Neural progenitor cell (in vitro differentiated cells): ENCODE measurements at regions not wholly inside any gene's neighbourhood (a gene's known extent, or its start where the extent isn't known, plus 50 kb on each side); places are given as distances from the start of the nearest gene placed in this dataset.

ENCODE experiments used
- DNase-seq: peaks from one replicate; pipeline ENCODE4 v3.0.0-alpha.2; 2016; ENCODE audit warnings: low spot score
- H2AFZ ChIP-seq: fragments of 200-600 bp; sonication (generic); replicated peaks from 2 replicates; pipeline ENCODE4 v1.6.1; 2016; ENCODE audit warnings: antibody characterized with exemption
- H3F3A ChIP-seq: fragments of 200-600 bp; sonication (generic); 2 replicates; pipeline ENCODE4 v1.6.1; 2016; ENCODE audit warnings: antibody characterized with exemption, low read depth
- H3K27ac ChIP-seq: fragments of 200-600 bp; sonication (generic); 2 replicates; pipeline ENCODE4 v1.5.1; 2016; ENCODE audit warnings: mild to moderate bottlenecking
- H3K27me3 ChIP-seq: fragments of 200-600 bp; sonication (generic); 2 replicates; pipeline ENCODE4 v1.6.1; 2016; ENCODE audit warnings: mild to moderate bottlenecking, moderate library complexity
- H3K36me3 ChIP-seq: fragments of 200-600 bp; sonication (generic); 2 replicates; pipeline ENCODE4 v1.5.1; 2016
- H3K4me1 ChIP-seq: fragments of 200-600 bp; sonication (generic); 2 replicates; pipeline ENCODE4 v1.6.1; 2016; ENCODE audit warnings: mixed run types
- H3K4me2 ChIP-seq: fragments of 200-600 bp; sonication (generic); 2 replicates; pipeline ENCODE4 v1.6.1; 2016
- H3K4me3 ChIP-seq: fragments of 200-600 bp; sonication (generic); 2 replicates; pipeline ENCODE4 v1.5.1; 2016
- H3K79me2 ChIP-seq: fragments of 200-600 bp; sonication (generic); 2 replicates; pipeline ENCODE4 v1.6.1; 2016; ENCODE audit warnings: low read depth
- H3K9ac ChIP-seq: fragments of 200-600 bp; sonication (generic); 2 replicates; pipeline ENCODE4 v1.6.1; 2016
- H3K9me3 ChIP-seq: fragments of 200-600 bp; sonication (generic); 2 replicates; pipeline ENCODE4 v1.5.1; 2016; ENCODE audit warnings: low read depth
- H4K20me1 ChIP-seq: fragments of 200-600 bp; sonication (generic); 2 replicates; pipeline ENCODE4 v1.6.1; 2016; ENCODE audit warnings: low read depth
- H3K27ac Mint-ChIP-seq: 3 replicates; pipeline ENCODE4 v1.8.0; 2021; ENCODE audit warnings: mixed read lengths
- H3K27me3 Mint-ChIP-seq: 2 replicates; pipeline ENCODE4 v1.8.0; 2022; ENCODE audit warnings: low read depth, mild to moderate bottlenecking, inconsistent platforms, moderate library complexity, mixed read lengths; ENCODE audit not compliant: insufficient read depth
- H3K36me3 Mint-ChIP-seq: 3 replicates; pipeline ENCODE4 v1.8.0; 2021; ENCODE audit warnings: mixed read lengths
- H3K4me1 Mint-ChIP-seq: 3 replicates; pipeline ENCODE4 v1.8.0; 2021; ENCODE audit warnings: mixed read lengths
- H3K4me3 Mint-ChIP-seq: 3 replicates; pipeline ENCODE4 v1.8.0; 2021; ENCODE audit warnings: mild to moderate bottlenecking, moderate library complexity, mixed read lengths
- H3K9me3 Mint-ChIP-seq: 3 replicates; pipeline ENCODE4 v1.8.0; 2020; ENCODE audit warnings: mixed read lengths
- CTCF ChIP-seq: fragments of 200-600 bp; sonication (generic); IDR thresholded peaks from 2 replicates; pipeline ENCODE4 v1.5.1; 2017; ENCODE audit warnings: antibody characterized with exemption, mild to moderate bottlenecking
- EZH2 ChIP-seq: fragments of 200-600 bp; sonication (generic); IDR thresholded peaks from 2 replicates; pipeline ENCODE4 v1.6.1; 2017; ENCODE audit warnings: antibody characterized with exemption, mild to moderate bottlenecking, moderate library complexity
- EZH2phosphoT487 ChIP-seq: fragments of 200-600 bp; sonication (generic); IDR thresholded peaks from 2 replicates; pipeline ENCODE4 v1.6.1; 2017; ENCODE audit warnings: antibody characterized with exemption

- Histone ChIP-seq H3K79me2 (no peaks in the 10 kb centered on the region), H3K27me3 (no peaks in the 10 kb centered on the region), H2AFZ (no peak overlapping the region), H4K20me1 (no peaks in the 10 kb centered on the region), H3F3A (no peaks in the 10 kb centered on the region), H3K9ac (no peak overlapping the region), H3K4me1 (no peaks in the 10 kb centered on the region), H3K4me2 (no peak overlapping the region), H3K9me3 (no peaks in the 10 kb centered on the region), H3K27ac (no peak overlapping the region), H3K4me3 (no peak overlapping the region), H3K36me3 (no peaks in the 10 kb centered on the region)
- H3K4me3 Mint-ChIP-seq = no peak overlapping the region
- no peaks in the 10 kb centered on the region for H3K27me3 Mint-ChIP-seq
- DNase-seq = no peak
- H3K27ac Mint-ChIP-seq = no peak overlapping the region
- no peaks in the 10 kb centered on the region for H3K4me1 Mint-ChIP-seq
- TF ChIP-seq EZH2 (no peak), CTCF (no peak), EZH2phosphoT487 (no peak)
- H3K9me3 Mint-ChIP-seq = no peaks in the 10 kb centered on the region
- H3K36me3 Mint-ChIP-seq = no peaks in the 10 kb centered on the region
Observed at GRCh38 chr11:29300420-29300819, 716.4 kb downstream of the KCNA4 start.

- Histone ChIP-seq H3K9ac (no peak overlapping the region), H3K4me2 (no peak overlapping the region), H3K9me3 (no peaks in the 10 kb centered on the region), H4K20me1 (no peaks in the 10 kb centered on the region), H3F3A (no peaks in the 10 kb centered on the region), H3K36me3 (no peaks in the 10 kb centered on the region), H2AFZ (no peak overlapping the region), H3K4me1 (no peaks in the 10 kb centered on the region), H3K27me3 (no peaks in the 10 kb centered on the region), H3K4me3 (no peak overlapping the region), H3K79me2 (no peaks in the 10 kb centered on the region), H3K27ac (no peak overlapping the region)
- Mint-ChIP-seq H3K9me3 (no peaks in the 10 kb centered on the region), H3K27ac (no peak overlapping the region), H3K4me3 (no peak overlapping the region), H3K4me1 (peaks cover 4% of the 10 kb centered on the region), H3K36me3 (no peaks in the 10 kb centered on the region), H3K27me3 (no peaks in the 10 kb centered on the region)
- TF ChIP-seq CTCF = no peak
- TF ChIP-seq EZH2 = no peak
- no peak for TF ChIP-seq EZH2phosphoT487
- DNase-seq = no peak
Observed at GRCh38 chr11:29296680-29297079, 720.1 kb downstream of the KCNA4 start.

DNA sequence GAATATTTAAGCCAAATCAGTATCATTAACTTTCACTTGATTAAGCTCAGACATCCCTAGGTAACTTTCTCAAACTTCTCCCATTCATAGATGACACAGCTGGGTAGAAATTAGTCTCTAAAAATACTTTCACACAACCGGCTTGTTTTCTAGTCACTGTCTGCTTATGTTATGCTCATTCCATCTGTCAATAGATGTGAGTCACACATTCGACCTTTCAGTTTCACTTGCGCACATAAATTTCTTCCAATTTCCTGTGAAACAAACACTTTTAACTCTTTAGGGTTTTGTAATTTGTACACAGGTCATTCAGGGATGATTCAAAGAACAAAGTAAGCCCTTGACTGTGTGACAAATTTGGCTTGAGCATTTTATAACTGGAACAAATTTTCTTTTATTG, 723.0 kb downstream of the KCNA4 start:
- no peaks in the 10 kb centered on the region for H4K20me1 ChIP-seq
- H3K4me1 Mint-ChIP-seq = peaks cover 4% of the 10 kb centered on the region
- H2AFZ ChIP-seq = no peak overlapping the region
- H3K27ac ChIP-seq = no peak overlapping the region
- no peak overlapping the region for H3K9ac ChIP-seq
- no peaks in the 10 kb centered on the region for H3F3A ChIP-seq
- no peaks in the 10 kb centered on the region for H3K9me3 Mint-ChIP-seq
- DNase-seq = no peak
- H3K4me3 ChIP-seq = no peak overlapping the region
- H3K9me3 ChIP-seq = no peaks in the 10 kb centered on the region
- H3K79me2 ChIP-seq = no peaks in the 10 kb centered on the region
- no peaks in the 10 kb centered on the region for H3K36me3 ChIP-seq
- H3K4me2 ChIP-seq = no peak overlapping the region
- H3K27me3 ChIP-seq = no peaks in the 10 kb centered on the region
- no peak for TF ChIP-seq EZH2phosphoT487
- TF ChIP-seq EZH2 = no peak
- TF ChIP-seq CTCF = no peak
- no peaks in the 10 kb centered on the region for H3K36me3 Mint-ChIP-seq
- no peak overlapping the region for H3K27ac Mint-ChIP-seq
- H3K27me3 Mint-ChIP-seq = no peaks in the 10 kb centered on the region
- H3K4me1 ChIP-seq = no peaks in the 10 kb centered on the region
- H3K4me3 Mint-ChIP-seq = no peak overlapping the region

DNA sequence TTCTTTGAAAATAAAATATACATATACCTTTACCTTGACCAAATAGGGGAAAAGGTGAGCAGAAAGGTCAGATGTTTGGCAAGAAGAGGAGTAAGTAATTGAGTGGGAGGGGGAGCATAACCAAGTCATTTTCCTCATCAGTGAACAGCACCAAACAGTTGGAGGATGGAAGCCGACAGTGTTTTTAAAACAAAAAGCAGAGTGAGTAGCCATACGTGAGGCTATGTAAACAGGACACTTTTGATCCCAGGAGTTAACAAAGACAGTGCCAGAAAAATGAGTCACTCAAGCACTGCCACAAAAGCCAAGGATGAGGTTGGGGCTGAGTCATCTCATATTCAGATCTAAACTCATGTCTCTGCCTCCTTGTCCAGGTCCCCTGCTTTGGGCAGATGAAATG, 734.7 kb downstream of the KCNA4 start:
- Mint-ChIP-seq H3K9me3 (no peaks in the 10 kb centered on the region), H3K27ac (no peak overlapping the region), H3K27me3 (no peaks in the 10 kb centered on the region), H3K4me1 (peaks cover 13% of the 10 kb centered on the region), H3K4me3 (no peak overlapping the region), H3K36me3 (no peaks in the 10 kb centered on the region)
- Histone ChIP-seq H3K36me3 (no peaks in the 10 kb centered on the region), H3K79me2 (no peaks in the 10 kb centered on the region), H2AFZ (no peak overlapping the region), H3K4me3 (no peak overlapping the region), H3K27ac (no peak overlapping the region), H3K9me3 (no peaks in the 10 kb centered on the region), H3F3A (no peaks in the 10 kb centered on the region), H3K4me1 (no peaks in the 10 kb centered on the region), H3K27me3 (no peaks in the 10 kb centered on the region), H3K4me2 (no peak overlapping the region), H3K9ac (no peak overlapping the region), H4K20me1 (no peaks in the 10 kb centered on the region)
- no peak for DNase-seq
- no peak for TF ChIP-seq CTCF
- no peak for TF ChIP-seq EZH2
- no peak for TF ChIP-seq EZH2phosphoT487
